GM23338 (cell line): ENCODE measurements at regions not wholly inside any gene's neighbourhood (a gene's known extent, or its start where the extent isn't known, plus 50 kb on each side); places are given as distances from the start of the nearest gene placed in this dataset.

ENCODE experiments used
- ATAC-seq: fragments of 200-7000 bp; cut with Tn5 transposase; 3 replicates; pipeline ENCODE4 v1.9.1; 2020
- DNase-seq: peaks from one replicate; pipeline ENCODE4 v3.0.0-alpha.2; 2015; ENCODE audit warnings: low spot score
- H2AFZ ChIP-seq: fragments of 200-600 bp; sonication (generic); 2 replicates; pipeline ENCODE4 v1.8.0; 2016; ENCODE audit warnings: antibody characterized with exemption, mild to moderate bottlenecking, moderate library complexity
- H3F3A ChIP-seq: fragments of 200-600 bp; sonication (generic); replicated peaks from 2 replicates; pipeline ENCODE4 v1.8.0; 2017; ENCODE audit warnings: antibody characterized with exemption, mixed run types, low read depth
- H3K27ac ChIP-seq: fragments of 200-600 bp; sonication (generic); 2 replicates; pipeline ENCODE4 v1.6.1; 2016; ENCODE audit warnings: low read depth
- H3K27me3 ChIP-seq: fragments of 200-600 bp; sonication (generic); 2 replicates; pipeline ENCODE4 v1.8.0; 2016; ENCODE audit warnings: mild to moderate bottlenecking, mixed run types, moderate library complexity; ENCODE audit not compliant: insufficient read depth
- H3K36me3 ChIP-seq: fragments of 200-600 bp; sonication (generic); 2 replicates; pipeline ENCODE4 v1.8.0; 2016; ENCODE audit warnings: mild to moderate bottlenecking; ENCODE audit not compliant: insufficient read depth
- H3K4me1 ChIP-seq: fragments of 200-600 bp; sonication (generic); 2 replicates; pipeline ENCODE4 v1.8.0; 2016; ENCODE audit warnings: mild to moderate bottlenecking, moderate library complexity; ENCODE audit not compliant: insufficient read depth
- H3K4me2 ChIP-seq: fragments of 200-600 bp; sonication (generic); 2 replicates; pipeline ENCODE4 v1.7.1; 2017; ENCODE audit warnings: mixed run types
- H3K4me3 ChIP-seq: fragments of 200-600 bp; sonication (generic); 2 replicates; pipeline ENCODE4 v1.6.1; 2016; ENCODE audit warnings: mixed run types
- H3K79me2 ChIP-seq: fragments of 200-600 bp; sonication (generic); replicated peaks from 2 replicates; pipeline ENCODE4 v1.8.0; 2017; ENCODE audit warnings: mild to moderate bottlenecking; ENCODE audit not compliant: insufficient read depth
- H3K9me2 ChIP-seq: fragments of 200-600 bp; sonication (generic); 2 replicates; pipeline ENCODE4 v1.8.0; 2017; ENCODE audit not compliant: insufficient read depth
- H4K20me1 ChIP-seq: fragments of 200-600 bp; sonication (generic); replicated peaks from 2 replicates; pipeline ENCODE4 v1.8.0; 2017; ENCODE audit warnings: mild to moderate bottlenecking; ENCODE audit not compliant: insufficient read depth
- H3K27ac Mint-ChIP-seq: 2 replicates; pipeline ENCODE4 v1.8.0; 2020; ENCODE audit warnings: inconsistent platforms, mild to moderate bottlenecking, moderate library complexity, mixed read lengths
- H3K27me3 Mint-ChIP-seq: 3 replicates; pipeline ENCODE4 v1.8.0; 2022; ENCODE audit warnings: low read depth, mild to moderate bottlenecking, moderate library complexity, mixed read lengths, inconsistent platforms; ENCODE audit not compliant: insufficient read depth, poor library complexity
- H3K36me3 Mint-ChIP-seq: 3 replicates; pipeline ENCODE4 v1.8.0; 2021; ENCODE audit warnings: low read depth, mild to moderate bottlenecking, inconsistent platforms, moderate library complexity, mixed read lengths
- H3K4me1 Mint-ChIP-seq: 3 replicates; pipeline ENCODE4 v1.8.0; 2020; ENCODE audit warnings: mild to moderate bottlenecking, inconsistent platforms, mixed read lengths
- H3K4me3 Mint-ChIP-seq: 3 replicates; pipeline ENCODE4 v1.8.0; 2021; ENCODE audit warnings: moderate library complexity, mild to moderate bottlenecking, inconsistent platforms, mixed read lengths
- H3K9me3 Mint-ChIP-seq: 3 replicates; pipeline ENCODE4 v1.8.0; 2020; ENCODE audit warnings: moderate library complexity, mild to moderate bottlenecking, inconsistent platforms, mixed read lengths
- CREB1 ChIP-seq: fragments of 250-450 bp; sonication (Bioruptor Pico); IDR thresholded peaks from 2 replicates; pipeline ENCODE4 v1.5.0; 2020; ENCODE audit warnings: low read depth, mild to moderate bottlenecking, moderate library complexity
- EZH2 ChIP-seq: fragments of 200-600 bp; sonication (generic); IDR thresholded peaks from one replicate; pipeline ENCODE4 v1.8.0; 2017; ENCODE audit warnings: antibody characterized with exemption, mild to moderate bottlenecking, low read depth; ENCODE audit not compliant: unreplicated experiment
- EZH2phosphoT487 ChIP-seq: fragments of 200-600 bp; sonication (generic); IDR thresholded peaks from one replicate; pipeline ENCODE4 v1.8.1; 2018; ENCODE audit warnings: antibody characterized with exemption; ENCODE audit not compliant: unreplicated experiment
- JUNB ChIP-seq: IDR thresholded peaks from one replicate; pipeline ENCODE4 v1.6.1; 2016; ENCODE audit warnings: antibody characterized with exemption; ENCODE audit not compliant: unreplicated experiment
- NANOG ChIP-seq: IDR thresholded peaks from 2 replicates; pipeline ENCODE4 v1.6.1; 2016; ENCODE audit warnings: antibody characterized with exemption, borderline replicate concordance
- POLR2AphosphoS5 ChIP-seq: IDR thresholded peaks from 2 replicates; pipeline ENCODE4 v1.6.1; 2016; ENCODE audit warnings: antibody characterized with exemption, low read depth
- STAT1 ChIP-seq: IDR thresholded peaks from one replicate; pipeline ENCODE4 v1.6.1; 2016; ENCODE audit warnings: antibody characterized with exemption; ENCODE audit not compliant: unreplicated experiment
- ZNF114 ChIP-seq: fragments of 250-450 bp; sonication (Bioruptor Pico); IDR thresholded peaks from 2 replicates; pipeline ENCODE4 v1.5.0; 2020; ENCODE audit warnings: mild to moderate bottlenecking, moderate library complexity
- ZNF331 ChIP-seq: fragments of 250-450 bp; sonication (Bioruptor Pico); IDR thresholded peaks from 2 replicates; pipeline ENCODE4 v1.5.0; 2020; ENCODE audit warnings: low read depth, mild to moderate bottlenecking, moderate library complexity
- TF ChIP-seq, protein P1 (sequence below): IDR thresholded peaks from one replicate; pipeline ENCODE4 v1.6.1; 2018; ENCODE audit warnings: antibody characterized with exemption; ENCODE audit not compliant: unreplicated experiment
- TF ChIP-seq, protein P2 (sequence below), 2 experiments: fragments of 200-600 bp in 1 of 2; sonication (generic) in 1 of 2; conservative IDR thresholded peaks; 2 replicates each; pipeline versions ENCODE4 v1.5.1 to v1.6.1; 2016 to 2017; ENCODE audit warnings: antibody characterized with exemption in 2 of 2, low read depth in 2 of 2, mild to moderate bottlenecking in 2 of 2, moderate library complexity in 1 of 2

DNA sequence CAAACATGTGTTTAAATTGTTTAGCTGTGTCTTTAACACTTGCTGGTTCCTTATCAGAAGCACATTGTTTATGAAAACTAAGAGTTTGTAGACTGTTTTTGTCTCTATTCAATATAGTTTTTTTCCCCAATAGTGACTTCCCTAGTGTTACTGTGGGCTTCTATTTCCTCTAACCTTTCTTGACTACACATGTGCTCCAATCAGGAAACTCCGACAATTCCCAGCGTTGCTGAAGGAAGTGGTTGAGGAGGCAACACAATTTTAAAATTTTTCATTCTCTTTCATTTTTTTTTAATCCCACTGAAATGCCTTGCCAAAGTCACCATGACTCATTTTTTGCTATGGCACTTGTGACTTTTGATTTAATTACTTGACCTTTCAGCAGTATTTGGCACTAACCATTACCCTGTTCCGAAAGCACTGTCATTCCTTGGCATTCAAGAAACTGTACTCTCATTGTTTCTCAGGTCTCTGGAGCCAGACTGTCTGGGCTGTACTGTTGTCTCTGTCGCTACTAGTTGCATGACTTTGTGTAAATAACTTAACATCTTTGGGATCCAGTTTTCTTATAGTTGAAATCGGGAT, 67.6 kb upstream of the FREM3 start (continued):
- TF ChIP-seq, protein P1, sequence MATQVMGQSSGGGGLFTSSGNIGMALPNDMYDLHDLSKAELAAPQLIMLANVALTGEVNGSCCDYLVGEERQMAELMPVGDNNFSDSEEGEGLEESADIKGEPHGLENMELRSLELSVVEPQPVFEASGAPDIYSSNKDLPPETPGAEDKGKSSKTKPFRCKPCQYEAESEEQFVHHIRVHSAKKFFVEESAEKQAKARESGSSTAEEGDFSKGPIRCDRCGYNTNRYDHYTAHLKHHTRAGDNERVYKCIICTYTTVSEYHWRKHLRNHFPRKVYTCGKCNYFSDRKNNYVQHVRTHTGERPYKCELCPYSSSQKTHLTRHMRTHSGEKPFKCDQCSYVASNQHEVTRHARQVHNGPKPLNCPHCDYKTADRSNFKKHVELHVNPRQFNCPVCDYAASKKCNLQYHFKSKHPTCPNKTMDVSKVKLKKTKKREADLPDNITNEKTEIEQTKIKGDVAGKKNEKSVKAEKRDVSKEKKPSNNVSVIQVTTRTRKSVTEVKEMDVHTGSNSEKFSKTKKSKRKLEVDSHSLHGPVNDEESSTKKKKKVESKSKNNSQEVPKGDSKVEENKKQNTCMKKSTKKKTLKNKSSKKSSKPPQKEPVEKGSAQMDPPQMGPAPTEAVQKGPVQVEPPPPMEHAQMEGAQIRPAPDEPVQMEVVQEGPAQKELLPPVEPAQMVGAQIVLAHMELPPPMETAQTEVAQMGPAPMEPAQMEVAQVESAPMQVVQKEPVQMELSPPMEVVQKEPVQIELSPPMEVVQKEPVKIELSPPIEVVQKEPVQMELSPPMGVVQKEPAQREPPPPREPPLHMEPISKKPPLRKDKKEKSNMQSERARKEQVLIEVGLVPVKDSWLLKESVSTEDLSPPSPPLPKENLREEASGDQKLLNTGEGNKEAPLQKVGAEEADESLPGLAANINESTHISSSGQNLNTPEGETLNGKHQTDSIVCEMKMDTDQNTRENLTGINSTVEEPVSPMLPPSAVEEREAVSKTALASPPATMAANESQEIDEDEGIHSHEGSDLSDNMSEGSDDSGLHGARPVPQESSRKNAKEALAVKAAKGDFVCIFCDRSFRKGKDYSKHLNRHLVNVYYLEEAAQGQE, result no peak
- TF ChIP-seq, protein P2, sequence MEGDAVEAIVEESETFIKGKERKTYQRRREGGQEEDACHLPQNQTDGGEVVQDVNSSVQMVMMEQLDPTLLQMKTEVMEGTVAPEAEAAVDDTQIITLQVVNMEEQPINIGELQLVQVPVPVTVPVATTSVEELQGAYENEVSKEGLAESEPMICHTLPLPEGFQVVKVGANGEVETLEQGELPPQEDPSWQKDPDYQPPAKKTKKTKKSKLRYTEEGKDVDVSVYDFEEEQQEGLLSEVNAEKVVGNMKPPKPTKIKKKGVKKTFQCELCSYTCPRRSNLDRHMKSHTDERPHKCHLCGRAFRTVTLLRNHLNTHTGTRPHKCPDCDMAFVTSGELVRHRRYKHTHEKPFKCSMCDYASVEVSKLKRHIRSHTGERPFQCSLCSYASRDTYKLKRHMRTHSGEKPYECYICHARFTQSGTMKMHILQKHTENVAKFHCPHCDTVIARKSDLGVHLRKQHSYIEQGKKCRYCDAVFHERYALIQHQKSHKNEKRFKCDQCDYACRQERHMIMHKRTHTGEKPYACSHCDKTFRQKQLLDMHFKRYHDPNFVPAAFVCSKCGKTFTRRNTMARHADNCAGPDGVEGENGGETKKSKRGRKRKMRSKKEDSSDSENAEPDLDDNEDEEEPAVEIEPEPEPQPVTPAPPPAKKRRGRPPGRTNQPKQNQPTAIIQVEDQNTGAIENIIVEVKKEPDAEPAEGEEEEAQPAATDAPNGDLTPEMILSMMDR (conservative IDR thresholded peaks at IDR 0.05; ENCODE audit: low read depth in 2 of 2), result no peak
- TF ChIP-seq EZH2phosphoT487 (no peak), POLR2AphosphoS5 (no peak), ZNF331 (CRISPR knock-in tag) (no peak), ZNF114 (no peak), STAT1 (no peak), CREB1 (no peak), JUNB (no peak), EZH2 (no peak), NANOG (no peak)

GRCh38 chr4:143763587-143763986, 63.1 kb upstream of the FREM3 start:
- Mint-ChIP-seq H3K4me3 (no peak overlapping the region), H3K36me3 (no peaks in the 10 kb centered on the region), H3K9me3 (no peaks in the 10 kb centered on the region; the same call in 2 of the 3 replicates), H3K27me3 (peaks cover 1% of the 10 kb centered on the region), H3K4me1 (no peaks in the 10 kb centered on the region), H3K27ac (no peak overlapping the region)
- ATAC-seq, result no peak
- Histone ChIP-seq H3K27ac (no peak overlapping the region), H3K36me3 (no peaks in the 10 kb centered on the region), H3K4me3 (no peak overlapping the region), H3K27me3 (no peaks in the 10 kb centered on the region), H3F3A (no peaks in the 10 kb centered on the region), H3K9me2 (no peaks in the 10 kb centered on the region), H2AFZ (no peak overlapping the region), H3K4me2 (no peak overlapping the region), H3K4me1 (no peaks in the 10 kb centered on the region), H3K79me2 (no peaks in the 10 kb centered on the region), H4K20me1 (no peaks in the 10 kb centered on the region)
- no peak for DNase-seq
- TF ChIP-seq POLR2AphosphoS5 (no peak), ZNF114 (no peak), STAT1 (no peak), CREB1 (no peak), ZNF331 (CRISPR knock-in tag) (no peak), EZH2 (no peak), JUNB (no peak)
- TF ChIP-seq, protein P1, result no peak
- TF ChIP-seq, protein P2 (conservative IDR thresholded peaks at IDR 0.05; ENCODE audit: low read depth in 2 of 2), result no peak
